SU-DHL-6 (cell line): ENCODE measurements at regions not wholly inside any gene's neighbourhood (a gene's known extent, or its start where the extent isn't known, plus 50 kb on each side); places are given as distances from the start of the nearest gene placed in this dataset.
"Not testable (repeated sequence)": the region's sequence is repeated elsewhere in the genome, so short reads cannot be mapped to it uniquely, and the experiment has no call there.

Experiments used
- CTCF ChIP-seq: fragments of 200-600 bp; sonication (generic); IDR thresholded peaks from one replicate; pipeline ENCODE4 v1.5.1; 2017; ENCODE audit warnings: antibody characterized with exemption, mild to moderate bottlenecking, low read length, moderate library complexity; ENCODE audit not compliant: insufficient read depth, poor library complexity, severe bottlenecking
- EZH2phosphoT487 ChIP-seq: fragments of 200-600 bp; sonication (generic), shearing (Covaris generic); conservative IDR thresholded peaks from 2 replicates; pipeline ENCODE4 v1.6.1; 2018; ENCODE audit warnings: mild to moderate bottlenecking, antibody characterized with exemption, low read length, moderate library complexity, mixed read lengths

GRCh38 chr19:27802293-27802692, 1410.7 kb downstream of the UQCRFS1 start:
- not testable (repeated sequence) for TF ChIP-seq CTCF, EZH2phosphoT487
